ENCODE measurements at regions not wholly inside any gene's neighbourhood (a gene's known extent, or its start where the extent isn't known, plus 50 kb on each side); places are given as distances from the start of the nearest gene placed in this dataset.

- TF ChIP-seq EZH2 (IDR thresholded peaks at IDR 0.05) (no peak), POLR2AphosphoS5 (IDR thresholded peaks at IDR 0.05; ENCODE audit: borderline replicate concordance, low read depth, low read length) (no peak)
Observed at GRCh38 chr3:96083610-96084009, 730.8 kb upstream of the EPHA6 start.

Data from SK-N-MC (cell line).